B cell (primary cell): ENCODE measurements at regions not wholly inside any gene's neighbourhood (a gene's known extent, or its start where the extent isn't known, plus 50 kb on each side); places are given as distances from the start of the nearest gene placed in this dataset.

Experiments used
- CTCF ChIP-seq: fragments of 200-600 bp; IDR thresholded peaks from one replicate; pipeline ENCODE4 v1.8.0; 2022; ENCODE audit warnings: antibody characterized with exemption, mild to moderate bottlenecking
- EZH2 ChIP-seq: IDR thresholded peaks from 2 replicates; pipeline ENCODE4 v1.6.1; 2012; ENCODE audit warnings: borderline replicate concordance, low read depth, mild to moderate bottlenecking, moderate library complexity, low read length; ENCODE audit not compliant: insufficient read depth, poor library complexity, severe bottlenecking

DNA sequence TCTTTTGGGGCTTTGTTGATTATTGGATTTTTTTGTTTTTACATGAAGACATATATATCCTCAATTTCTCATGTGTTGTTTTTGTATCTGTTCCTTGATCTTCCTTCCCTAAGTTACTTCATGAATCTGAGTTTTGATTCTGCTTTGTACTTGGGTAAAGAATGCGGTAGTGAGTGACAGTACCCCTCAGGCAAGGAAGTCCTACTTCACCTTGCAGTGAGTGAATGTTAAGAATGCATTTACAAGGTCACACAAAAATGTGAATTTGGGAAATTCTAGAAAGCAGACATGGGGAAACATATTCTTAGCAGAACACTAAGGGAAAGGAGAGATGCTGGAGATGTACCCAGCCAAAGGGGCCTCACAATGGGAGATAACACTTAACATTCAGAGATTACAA, 373.1 kb upstream of the LCORL start:
- TF ChIP-seq CTCF (no peak), EZH2 (no peak)
